ENCODE measurements at regions not wholly inside any gene's neighbourhood (a gene's known extent, or its start where the extent isn't known, plus 50 kb on each side); places are given as distances from the start of the nearest gene placed in this dataset.

GRCh38 chr6:141133836-141134235 is 998.9 kb upstream of the GJE1 start:
- Histone ChIP-seq H3K4me1 (no peaks in the 10 kb centered on the region), H3K27ac (no peak overlapping the region), H3K36me3 (no peaks in the 10 kb centered on the region), H3K4me3 (no peak overlapping the region), H3K27me3 (no peaks in the 10 kb centered on the region), H3K9me3 (no peaks in the 10 kb centered on the region)
- intact Hi-C loops (cut with DNase I) = no loop called here
- TF ChIP-seq POLR2A (IDR thresholded peaks at IDR 0.05) = no peak
- TF ChIP-seq, protein P1, sequence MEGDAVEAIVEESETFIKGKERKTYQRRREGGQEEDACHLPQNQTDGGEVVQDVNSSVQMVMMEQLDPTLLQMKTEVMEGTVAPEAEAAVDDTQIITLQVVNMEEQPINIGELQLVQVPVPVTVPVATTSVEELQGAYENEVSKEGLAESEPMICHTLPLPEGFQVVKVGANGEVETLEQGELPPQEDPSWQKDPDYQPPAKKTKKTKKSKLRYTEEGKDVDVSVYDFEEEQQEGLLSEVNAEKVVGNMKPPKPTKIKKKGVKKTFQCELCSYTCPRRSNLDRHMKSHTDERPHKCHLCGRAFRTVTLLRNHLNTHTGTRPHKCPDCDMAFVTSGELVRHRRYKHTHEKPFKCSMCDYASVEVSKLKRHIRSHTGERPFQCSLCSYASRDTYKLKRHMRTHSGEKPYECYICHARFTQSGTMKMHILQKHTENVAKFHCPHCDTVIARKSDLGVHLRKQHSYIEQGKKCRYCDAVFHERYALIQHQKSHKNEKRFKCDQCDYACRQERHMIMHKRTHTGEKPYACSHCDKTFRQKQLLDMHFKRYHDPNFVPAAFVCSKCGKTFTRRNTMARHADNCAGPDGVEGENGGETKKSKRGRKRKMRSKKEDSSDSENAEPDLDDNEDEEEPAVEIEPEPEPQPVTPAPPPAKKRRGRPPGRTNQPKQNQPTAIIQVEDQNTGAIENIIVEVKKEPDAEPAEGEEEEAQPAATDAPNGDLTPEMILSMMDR (IDR thresholded peaks at IDR 0.05) = no peak
- no peak for DNase-seq
- 67 to 84% methylated on average over 3 of the region's 3 CpGs for whole genome bisulfite sequencing, 2 donors

GRCh38 chr6:141133346-141133745 is 999.4 kb upstream of the GJE1 start:
- Histone ChIP-seq H3K27ac (no peak overlapping the region), H3K4me1 (no peaks in the 10 kb centered on the region), H3K27me3 (no peaks in the 10 kb centered on the region), H3K36me3 (no peaks in the 10 kb centered on the region), H3K4me3 (no peak overlapping the region), H3K9me3 (no peaks in the 10 kb centered on the region)
- WGBS, 2 donors = 91 to 100% methylated on average over 1 of the region's 1 CpG
- DNase-seq = no peak
- intact Hi-C loops (cut with DNase I) = no loop called here
- no peak for TF ChIP-seq POLR2A (IDR thresholded peaks at IDR 0.05)
- TF ChIP-seq, protein P1 (IDR thresholded peaks at IDR 0.05) = no peak

DNA sequence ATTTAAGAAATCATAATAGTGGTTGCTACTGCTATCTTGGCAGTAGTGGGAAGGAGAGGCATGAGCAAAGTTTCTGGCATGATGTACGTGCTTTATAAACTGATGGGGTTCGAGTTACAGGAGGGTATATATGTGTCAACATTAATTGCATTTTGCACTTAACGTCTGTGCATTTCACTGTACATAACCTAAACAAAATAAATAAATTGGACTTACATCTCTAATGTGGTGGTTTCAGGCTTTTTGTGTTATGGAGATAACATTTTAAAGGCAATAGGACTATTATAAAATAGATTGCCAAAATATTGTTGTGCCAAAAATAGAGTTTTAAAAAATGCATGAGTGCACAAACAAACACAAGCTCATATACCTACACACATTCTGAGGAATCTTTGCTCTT is 1001.1 kb upstream of the GJE1 start:
- intact Hi-C loops (cut with DNase I) = no loop called here
- Histone ChIP-seq H3K9me3 (no peaks in the 10 kb centered on the region), H3K27ac (no peak overlapping the region), H3K27me3 (no peaks in the 10 kb centered on the region), H3K4me3 (no peak overlapping the region), H3K36me3 (no peaks in the 10 kb centered on the region), H3K4me1 (no peaks in the 10 kb centered on the region)
- DNase-seq = no peak
- TF ChIP-seq, protein P1 (IDR thresholded peaks at IDR 0.05) = no peak
- TF ChIP-seq POLR2A (IDR thresholded peaks at IDR 0.05) = no peak
- 59 to 74% methylated on average over 3 of the region's 3 CpGs for WGBS, 2 donors

- Histone ChIP-seq H3K27me3 (no peaks in the 10 kb centered on the region), H3K4me3 (no peak overlapping the region), H3K4me1 (no peaks in the 10 kb centered on the region), H3K9me3 (no peaks in the 10 kb centered on the region), H3K36me3 (no peaks in the 10 kb centered on the region), H3K27ac (no peak overlapping the region)
- intact Hi-C loops (cut with DNase I) = no loop called here
- no peak for DNase-seq
- TF ChIP-seq, protein P1 (IDR thresholded peaks at IDR 0.05) = no peak
- no peak for TF ChIP-seq POLR2A (IDR thresholded peaks at IDR 0.05)
Observed at GRCh38 chr6:141123497-141123896, 1009.2 kb upstream of the GJE1 start.

GRCh38 chr6:141123049-141123448 is 1009.7 kb upstream of the GJE1 start:
- Histone ChIP-seq H3K27me3 (no peaks in the 10 kb centered on the region), H3K36me3 (no peaks in the 10 kb centered on the region), H3K4me1 (no peaks in the 10 kb centered on the region), H3K4me3 (no peak overlapping the region), H3K27ac (no peak overlapping the region), H3K9me3 (no peaks in the 10 kb centered on the region)
- DNase-seq = no peak
- intact Hi-C loops (cut with DNase I) = no loop called here
- no peak for TF ChIP-seq POLR2A (IDR thresholded peaks at IDR 0.05)
- TF ChIP-seq, protein P1 (IDR thresholded peaks at IDR 0.05) = no peak
